MM.1S (cell line): ENCODE measurements at regions not wholly inside any gene's neighbourhood (a gene's known extent, or its start where the extent isn't known, plus 50 kb on each side); places are given as distances from the start of the nearest gene placed in this dataset.

ENCODE experiments used
- EZH2 ChIP-seq: fragments of 300-600 bp; sonication (generic); optimal IDR thresholded peaks from 2 replicates; pipeline ENCODE3; 2017; ENCODE audit warnings: low read depth, mild to moderate bottlenecking, antibody characterized with exemption, low read length, mixed read lengths
- EZH2phosphoT487 ChIP-seq: fragments of 300-600 bp; sonication (generic); IDR thresholded peaks from 2 replicates; pipeline ENCODE4 v1.6.1; 2018; ENCODE audit warnings: antibody characterized with exemption, low read length
- TF ChIP-seq, protein P1 (sequence below): fragments of 300-600 bp; sonication (generic); IDR thresholded peaks from 2 replicates; pipeline ENCODE4 v1.5.1; 2016; ENCODE audit warnings: antibody characterized with exemption, low read length, mixed read lengths

GRCh38 chr9:22204240-22204639, 195.1 kb upstream of the CDKN2B start:
- TF ChIP-seq EZH2 (no peak), EZH2phosphoT487 (no peak)
- TF ChIP-seq, protein P1, sequence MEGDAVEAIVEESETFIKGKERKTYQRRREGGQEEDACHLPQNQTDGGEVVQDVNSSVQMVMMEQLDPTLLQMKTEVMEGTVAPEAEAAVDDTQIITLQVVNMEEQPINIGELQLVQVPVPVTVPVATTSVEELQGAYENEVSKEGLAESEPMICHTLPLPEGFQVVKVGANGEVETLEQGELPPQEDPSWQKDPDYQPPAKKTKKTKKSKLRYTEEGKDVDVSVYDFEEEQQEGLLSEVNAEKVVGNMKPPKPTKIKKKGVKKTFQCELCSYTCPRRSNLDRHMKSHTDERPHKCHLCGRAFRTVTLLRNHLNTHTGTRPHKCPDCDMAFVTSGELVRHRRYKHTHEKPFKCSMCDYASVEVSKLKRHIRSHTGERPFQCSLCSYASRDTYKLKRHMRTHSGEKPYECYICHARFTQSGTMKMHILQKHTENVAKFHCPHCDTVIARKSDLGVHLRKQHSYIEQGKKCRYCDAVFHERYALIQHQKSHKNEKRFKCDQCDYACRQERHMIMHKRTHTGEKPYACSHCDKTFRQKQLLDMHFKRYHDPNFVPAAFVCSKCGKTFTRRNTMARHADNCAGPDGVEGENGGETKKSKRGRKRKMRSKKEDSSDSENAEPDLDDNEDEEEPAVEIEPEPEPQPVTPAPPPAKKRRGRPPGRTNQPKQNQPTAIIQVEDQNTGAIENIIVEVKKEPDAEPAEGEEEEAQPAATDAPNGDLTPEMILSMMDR, result no peak
